Activated CD8-positive, alpha-beta T cell treated with anti-CD3 and anti-CD28 coated beads for 36 hours (primary cell): ENCODE measurements at regions not wholly inside any gene's neighbourhood (a gene's known extent, or its start where the extent isn't known, plus 50 kb on each side); places are given as distances from the start of the nearest gene placed in this dataset.

ENCODE experiments used
- ATAC-seq: fragments of 200-7000 bp; cut with Tn5 transposase; one replicate; pipeline ENCODE4 v1.10.0; 2021; ENCODE audit warnings: mild to moderate bottlenecking, moderate library complexity
- CTCF ChIA-PET: fragments of 350-600 bp; sonication (Branson Sonifier 250); formaldehyde crosslinking; loops from one replicate; lab custom pipeline; 2021; ENCODE audit warnings: antibody characterized with exemption; lab: Charles Lee
- POLR2A ChIA-PET: fragments of 350-600 bp; sonication (Branson Sonifier 250); formaldehyde crosslinking; loops from one replicate; lab custom pipeline; 2021; ENCODE audit warnings: antibody characterized with exemption; lab: Charles Lee
- DNase-seq: peaks from one replicate; pipeline ENCODE4 v3.0.0-alpha.2; 2020
- H3K27ac Mint-ChIP-seq: one replicate; pipeline ENCODE4 v1.8.0; 2021; ENCODE audit warnings: mild to moderate bottlenecking, mixed read lengths
- H3K27me3 Mint-ChIP-seq: one replicate; pipeline ENCODE4 v1.8.0; 2021; ENCODE audit warnings: mixed read lengths
- H3K36me3 Mint-ChIP-seq: one replicate; pipeline ENCODE4 v1.8.0; 2021; ENCODE audit warnings: low read depth, mixed read lengths
- H3K4me1 Mint-ChIP-seq: one replicate; pipeline ENCODE4 v1.8.0; 2021; ENCODE audit warnings: low read depth, mixed read lengths
- H3K4me3 Mint-ChIP-seq: one replicate; pipeline ENCODE4 v1.8.0; 2021; ENCODE audit warnings: mild to moderate bottlenecking, moderate library complexity, mixed read lengths
- H3K9me3 Mint-ChIP-seq: one replicate; pipeline ENCODE4 v1.8.0; 2021; ENCODE audit warnings: mixed read lengths
- intact Hi-C: fragments of 100-400 bp; cut with micrococcal nuclease; formaldehyde crosslinking; loops from one replicate; pipeline ENCODE4 v1.10.0; 2022
- TF ChIP-seq, protein P1 (sequence below): fragments of 200-600 bp; IDR thresholded peaks from one replicate; pipeline ENCODE4 v1.8.0; 2022; ENCODE audit warnings: antibody characterized with exemption, mild to moderate bottlenecking

GRCh38 chr6:11853678-11854407 lies 75.2 kb upstream of the ADTRP start:
- H3K27ac Mint-ChIP-seq, result no peak overlapping the region
- intact Hi-C loops, result no loop called here
- ATAC-seq (no peak), DNase-seq (no peak)
- no peak overlapping the region for H3K4me3 Mint-ChIP-seq
- no peaks in the 10 kb centered on the region for H3K4me1 Mint-ChIP-seq
- POLR2A ChIA-PET, result interaction anchor here (0.6 kb wide), 1 partner anchor 1454 kb away, joined by 3 read pairs; no protein-coding TSS in a partner anchor
- H3K9me3 Mint-ChIP-seq, result no peaks in the 10 kb centered on the region
- CTCF ChIA-PET, result no interaction called here
- H3K27me3 Mint-ChIP-seq, result no peaks in the 10 kb centered on the region
- TF ChIP-seq, protein P1, sequence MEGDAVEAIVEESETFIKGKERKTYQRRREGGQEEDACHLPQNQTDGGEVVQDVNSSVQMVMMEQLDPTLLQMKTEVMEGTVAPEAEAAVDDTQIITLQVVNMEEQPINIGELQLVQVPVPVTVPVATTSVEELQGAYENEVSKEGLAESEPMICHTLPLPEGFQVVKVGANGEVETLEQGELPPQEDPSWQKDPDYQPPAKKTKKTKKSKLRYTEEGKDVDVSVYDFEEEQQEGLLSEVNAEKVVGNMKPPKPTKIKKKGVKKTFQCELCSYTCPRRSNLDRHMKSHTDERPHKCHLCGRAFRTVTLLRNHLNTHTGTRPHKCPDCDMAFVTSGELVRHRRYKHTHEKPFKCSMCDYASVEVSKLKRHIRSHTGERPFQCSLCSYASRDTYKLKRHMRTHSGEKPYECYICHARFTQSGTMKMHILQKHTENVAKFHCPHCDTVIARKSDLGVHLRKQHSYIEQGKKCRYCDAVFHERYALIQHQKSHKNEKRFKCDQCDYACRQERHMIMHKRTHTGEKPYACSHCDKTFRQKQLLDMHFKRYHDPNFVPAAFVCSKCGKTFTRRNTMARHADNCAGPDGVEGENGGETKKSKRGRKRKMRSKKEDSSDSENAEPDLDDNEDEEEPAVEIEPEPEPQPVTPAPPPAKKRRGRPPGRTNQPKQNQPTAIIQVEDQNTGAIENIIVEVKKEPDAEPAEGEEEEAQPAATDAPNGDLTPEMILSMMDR, result no peak
- no peaks in the 10 kb centered on the region for H3K36me3 Mint-ChIP-seq

DNA sequence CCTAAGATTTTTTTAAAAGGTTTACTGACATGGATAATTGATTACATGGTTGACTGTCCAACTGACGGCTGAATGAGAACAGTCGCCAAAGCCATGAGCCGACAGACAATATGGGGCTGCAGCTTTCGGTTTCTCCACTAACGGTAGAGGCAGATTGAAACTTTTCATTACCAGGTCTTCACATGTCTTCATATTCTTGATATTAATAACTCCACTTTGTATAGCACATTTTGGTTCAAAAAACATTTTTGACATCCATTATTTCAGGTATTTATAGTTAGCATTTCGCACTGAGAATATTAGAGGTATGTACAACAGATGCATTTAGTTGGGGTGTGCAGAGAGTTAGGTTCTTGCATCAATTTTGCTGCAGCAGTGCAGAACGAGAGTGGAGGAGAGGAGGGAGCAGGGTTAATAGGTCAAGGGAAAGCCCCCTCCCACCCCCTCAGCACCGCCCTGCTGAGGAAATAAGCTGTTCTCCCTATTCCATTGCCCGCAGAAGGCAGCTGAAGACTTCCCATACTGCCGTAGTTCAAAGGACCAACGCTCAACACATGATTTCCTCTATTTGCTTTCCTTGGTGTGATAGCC lies 73.6 kb upstream of the ADTRP start:
- ChIA-PET POLR2A (interaction anchor here (0.7 kb wide), 1 partner anchor 101 kb away, joined by 3 read pairs; no protein-coding TSS in a partner anchor), CTCF (no interaction called here)
- no peaks in the 10 kb centered on the region for H3K4me1 Mint-ChIP-seq
- H3K36me3 Mint-ChIP-seq, result no peaks in the 10 kb centered on the region
- no peaks in the 10 kb centered on the region for H3K27me3 Mint-ChIP-seq
- no peak overlapping the region for H3K4me3 Mint-ChIP-seq
- DNase-seq (no peak), ATAC-seq (no peak)
- no peaks in the 10 kb centered on the region for H3K9me3 Mint-ChIP-seq
- no peak overlapping the region for H3K27ac Mint-ChIP-seq
- TF ChIP-seq, protein P1, result no peak
- intact Hi-C loops, result no loop called here

DNA sequence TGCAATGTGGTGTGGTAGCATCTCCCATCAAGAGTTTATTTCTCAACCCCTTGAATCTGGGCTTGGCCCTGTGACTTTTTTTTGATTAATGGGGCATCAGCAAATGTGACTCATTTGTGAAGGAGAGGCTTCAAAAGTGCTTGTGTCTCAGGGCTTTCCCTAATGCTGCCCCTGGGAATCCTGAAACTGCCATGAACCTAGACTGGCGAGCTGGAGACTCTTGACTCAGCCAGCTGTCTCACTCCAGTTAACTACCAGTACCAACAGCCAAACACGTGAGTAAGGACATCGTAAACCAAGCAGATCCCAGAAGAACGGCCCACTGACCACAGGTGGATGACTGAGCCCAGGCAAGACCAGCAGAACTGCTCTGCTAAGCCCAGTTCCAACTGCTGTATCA lies 72.8 kb upstream of the ADTRP start:
- intact Hi-C loops, result no loop called here
- CTCF ChIA-PET, result no interaction called here
- H3K4me1 Mint-ChIP-seq, result no peaks in the 10 kb centered on the region
- ATAC-seq, result no peak
- H3K27ac Mint-ChIP-seq, result no peak overlapping the region
- no peaks in the 10 kb centered on the region for H3K36me3 Mint-ChIP-seq
- no peaks in the 10 kb centered on the region for H3K27me3 Mint-ChIP-seq
- no peak for DNase-seq
- no peaks in the 10 kb centered on the region for H3K9me3 Mint-ChIP-seq
- POLR2A ChIA-PET, result interaction anchor here (0.7 kb wide), 1 partner anchor 102 kb away, joined by 3 read pairs; no protein-coding TSS in a partner anchor
- no peak overlapping the region for H3K4me3 Mint-ChIP-seq
- TF ChIP-seq, protein P1, result no peak

DNA sequence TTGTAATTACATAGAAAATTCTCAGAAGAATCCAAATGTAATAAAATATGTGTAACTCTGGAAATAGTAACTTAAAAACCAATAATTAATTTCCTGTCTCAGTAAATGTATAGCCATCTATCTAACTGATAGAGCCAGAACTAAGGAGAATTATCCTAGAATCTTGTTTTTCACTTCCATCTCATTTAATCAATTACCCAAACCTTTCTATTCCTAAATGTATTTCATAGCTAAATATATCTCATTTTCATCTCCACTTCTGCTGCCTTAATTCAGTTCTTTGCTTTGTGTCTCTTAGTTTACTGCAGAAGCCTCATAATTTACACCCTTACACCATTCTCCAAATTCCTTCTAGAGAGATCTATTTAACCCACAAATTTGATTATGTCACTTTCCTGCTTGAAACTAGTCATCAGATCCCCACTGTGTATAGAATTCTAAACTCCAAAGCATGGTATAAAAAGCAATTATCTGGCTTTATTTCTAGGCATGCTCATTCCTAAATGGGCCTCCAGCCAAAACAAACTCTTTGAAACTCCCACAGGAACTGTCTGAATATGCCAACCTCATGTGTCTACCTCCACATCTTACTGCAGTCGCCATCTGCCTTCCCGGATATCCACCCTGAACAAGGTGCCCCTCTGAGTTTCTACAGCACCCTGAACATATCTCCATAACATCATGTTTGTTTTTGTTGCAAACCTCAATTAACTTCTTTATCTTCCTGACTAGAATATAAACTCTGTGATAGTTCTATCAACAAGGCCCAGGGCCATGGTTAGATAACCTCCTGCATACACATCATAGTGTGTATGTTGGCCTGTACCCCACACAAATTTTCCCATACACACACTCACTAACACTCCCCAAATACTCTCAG lies 70.5 kb upstream of the ADTRP start:
- H3K9me3 Mint-ChIP-seq, result no peaks in the 10 kb centered on the region
- no peak overlapping the region for H3K27ac Mint-ChIP-seq
- intact Hi-C loops, result no loop called here
- no peaks in the 10 kb centered on the region for H3K36me3 Mint-ChIP-seq
- H3K4me3 Mint-ChIP-seq, result no peak overlapping the region
- DNase-seq, result no peak
- no peaks in the 10 kb centered on the region for H3K27me3 Mint-ChIP-seq
- TF ChIP-seq, protein P1, result no peak
- ATAC-seq, result no peak
- ChIA-PET CTCF (no interaction called here), POLR2A (interaction anchor here (0.6 to 0.9 kb wide), 2 partner anchors 21 to 56 kb away, joined by 3 to 4 read pairs; no protein-coding TSS in a partner anchor)
- no peaks in the 10 kb centered on the region for H3K4me1 Mint-ChIP-seq

GRCh38 chr6:11848346-11848651 lies 69.7 kb upstream of the ADTRP start:
- Mint-ChIP-seq H3K27ac (no peak overlapping the region), H3K27me3 (no peaks in the 10 kb centered on the region), H3K4me1 (no peaks in the 10 kb centered on the region), H3K9me3 (no peaks in the 10 kb centered on the region), H3K4me3 (no peak overlapping the region), H3K36me3 (no peaks in the 10 kb centered on the region)
- no peak for ATAC-seq
- POLR2A ChIA-PET, result no interaction called here
- DNase-seq, result no peak
- intact Hi-C loops, result no loop called here
- TF ChIP-seq, protein P1, result no peak
- CTCF ChIA-PET, result no interaction called here
